Fibroblast of skin of right biceps (primary cell): ENCODE measurements at regions not wholly inside any gene's neighbourhood (a gene's known extent, or its start where the extent isn't known, plus 50 kb on each side); places are given as distances from the start of the nearest gene placed in this dataset.
A peak's percentile ranks its signal among the peaks of the same experiment; 100 is the strongest.

Experiments used
- DNase-seq: peaks from one replicate; pipeline ENCODE4 v3.0.0-alpha.2; 2013

- no peak for DNase-seq
Measured at GRCh38 chr11:45554230-45554967, 111.0 kb downstream of the CHST1 start.

- no peak for DNase-seq
Measured at GRCh38 chr11:45553383-45553936, 112.0 kb downstream of the CHST1 start.

GRCh38 chr11:45551191-45551713 is 114.2 kb downstream of the CHST1 start:
- no peak for DNase-seq

GRCh38 chr11:45549257-45549656 is 116.2 kb downstream of the CHST1 start:
- DNase-seq = no peak

- no peak for DNase-seq
Measured at GRCh38 chr11:45546366-45546765, 119.1 kb downstream of the CHST1 start.

- DNase-seq = no peak
Measured at GRCh38 chr11:45544826-45545225, 120.6 kb downstream of the CHST1 start.

GRCh38 chr11:45543808-45544422 is 121.5 kb downstream of the CHST1 start:
- DNase-seq = peak; percentile 10

GRCh38 chr11:45543081-45543480 is 122.3 kb downstream of the CHST1 start:
- DNase-seq = no peak

GRCh38 chr11:45541693-45542434 is 123.6 kb downstream of the CHST1 start:
- no peak for DNase-seq

- DNase-seq = no peak
Measured at GRCh38 chr11:45538939-45539338, 126.5 kb downstream of the CHST1 start.

GRCh38 chr11:45538363-45538762 is 127.1 kb downstream of the CHST1 start:
- DNase-seq = no peak

GRCh38 chr11:45537614-45538013 is 127.8 kb downstream of the CHST1 start:
- no peak for DNase-seq

GRCh38 chr11:45535033-45535432 is 130.4 kb downstream of the CHST1 start:
- DNase-seq = no peak

- no peak for DNase-seq
Measured at GRCh38 chr11:45534132-45534531, 131.3 kb downstream of the CHST1 start.

- no peak for DNase-seq
Measured at GRCh38 chr11:45532546-45532945, 132.9 kb downstream of the CHST1 start.

GRCh38 chr11:45530776-45531175 is 134.6 kb downstream of the CHST1 start:
- DNase-seq = no peak

GRCh38 chr11:45530111-45530510 is 135.3 kb downstream of the CHST1 start:
- DNase-seq = no peak

GRCh38 chr11:45528435-45528834 is 137.0 kb downstream of the CHST1 start:
- no peak for DNase-seq

- no peak for DNase-seq
Measured at GRCh38 chr11:45527898-45528297, 137.5 kb downstream of the CHST1 start.

- no peak for DNase-seq
Measured at GRCh38 chr11:45525393-45525792, 140.0 kb downstream of the CHST1 start.

GRCh38 chr11:45523760-45524159 is 141.7 kb downstream of the CHST1 start:
- no peak for DNase-seq

GRCh38 chr11:45518833-45519535 is 146.4 kb downstream of the CHST1 start:
- no peak for DNase-seq
